ENCODE measurements at regions not wholly inside any gene's neighbourhood (a gene's known extent, or its start where the extent isn't known, plus 50 kb on each side); places are given as distances from the start of the nearest gene placed in this dataset.

DNA sequence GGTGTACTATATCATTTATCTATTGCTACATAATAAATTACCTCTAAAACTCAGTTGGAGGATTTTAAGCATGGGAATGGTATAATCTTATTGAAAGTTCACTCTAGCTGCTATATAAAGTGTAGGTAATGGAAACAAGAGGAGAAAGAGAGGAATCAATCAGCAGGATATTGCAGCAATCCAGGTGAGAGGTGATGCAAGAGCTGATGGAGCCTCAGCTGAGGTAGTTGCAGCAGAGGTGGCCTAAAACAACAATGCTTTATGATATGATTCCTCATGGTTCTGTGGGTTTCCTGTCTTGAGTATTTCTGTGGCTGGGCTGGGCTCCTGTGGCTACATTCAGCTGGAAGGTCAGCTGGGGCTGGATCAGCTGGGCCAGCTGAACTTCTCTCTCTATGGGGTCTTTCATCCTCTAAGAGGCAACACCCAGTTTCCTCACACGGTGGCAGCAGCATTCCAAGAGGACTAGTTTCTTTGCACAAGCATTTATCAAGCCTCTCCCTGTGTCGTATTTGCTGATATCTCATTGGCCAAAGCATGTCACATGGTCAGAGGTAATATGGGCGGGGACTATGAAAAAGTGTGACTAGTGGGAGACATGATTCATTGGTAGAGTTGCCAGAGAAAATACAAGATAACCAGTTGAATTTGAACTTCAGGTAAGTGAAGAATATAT lies 135.4 kb upstream of the LARGE1 start:
- no peak for DNase-seq

DNA sequence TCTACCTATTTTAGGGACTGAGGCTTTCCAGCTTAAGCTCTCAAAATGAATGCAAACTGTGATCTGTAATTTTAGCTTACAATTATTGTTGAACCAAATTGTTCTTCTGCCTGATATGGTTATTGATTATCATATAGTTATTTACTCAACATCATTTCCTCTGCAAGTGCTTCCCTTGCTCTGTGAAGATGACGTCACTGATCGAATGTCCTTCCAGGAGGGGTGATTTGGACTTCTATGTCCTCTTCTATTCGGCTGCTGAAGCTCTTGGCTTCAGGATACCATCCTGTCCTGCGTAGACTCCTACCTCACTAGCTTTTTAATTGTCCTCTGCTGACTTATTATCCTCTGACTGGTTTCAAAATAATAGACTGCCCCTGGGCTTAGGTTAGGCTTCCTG lies 137.4 kb upstream of the LARGE1 start:
- no peak for DNase-seq

DNA sequence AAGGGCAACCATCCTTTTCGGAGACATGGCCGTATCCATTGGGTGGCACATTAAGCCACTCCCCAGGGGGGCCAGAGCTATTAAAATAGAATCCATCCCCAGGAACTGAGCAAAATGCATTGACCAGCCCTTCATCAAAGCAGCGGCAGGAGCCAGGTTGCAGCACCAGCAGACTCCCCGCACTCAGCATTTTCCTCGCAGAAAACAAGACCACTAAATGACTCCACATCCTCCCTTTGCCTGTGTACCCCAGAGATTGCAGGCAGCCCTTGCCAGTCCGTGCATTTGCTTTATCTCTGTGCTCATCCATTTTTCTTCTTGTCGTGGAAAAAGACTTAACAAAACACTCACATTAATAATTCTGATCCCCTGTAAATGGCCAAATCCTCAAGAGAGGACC lies 144.4 kb upstream of the LARGE1 start:
- DNase-seq = no peak

DNA sequence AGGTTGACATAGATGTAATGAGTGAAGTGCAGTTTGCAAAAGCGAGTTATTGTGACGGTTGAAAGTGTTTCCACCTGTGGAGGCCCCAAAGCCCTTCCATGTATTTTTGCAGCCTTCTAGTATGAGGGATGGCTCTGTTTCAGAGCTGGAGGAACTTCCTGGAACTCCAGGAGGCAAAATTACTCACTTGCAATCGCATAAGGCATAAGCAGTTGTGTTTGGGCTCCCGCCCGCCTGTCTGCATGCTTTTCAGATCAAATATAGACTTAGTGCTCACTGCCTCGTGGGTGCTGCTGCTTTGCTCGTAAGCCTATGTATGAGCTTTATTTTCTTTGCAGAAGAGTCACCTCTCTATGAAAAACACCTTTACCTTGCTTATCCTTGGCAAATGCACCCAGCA lies 146.8 kb upstream of the LARGE1 start:
- DNase-seq = no peak

DNA sequence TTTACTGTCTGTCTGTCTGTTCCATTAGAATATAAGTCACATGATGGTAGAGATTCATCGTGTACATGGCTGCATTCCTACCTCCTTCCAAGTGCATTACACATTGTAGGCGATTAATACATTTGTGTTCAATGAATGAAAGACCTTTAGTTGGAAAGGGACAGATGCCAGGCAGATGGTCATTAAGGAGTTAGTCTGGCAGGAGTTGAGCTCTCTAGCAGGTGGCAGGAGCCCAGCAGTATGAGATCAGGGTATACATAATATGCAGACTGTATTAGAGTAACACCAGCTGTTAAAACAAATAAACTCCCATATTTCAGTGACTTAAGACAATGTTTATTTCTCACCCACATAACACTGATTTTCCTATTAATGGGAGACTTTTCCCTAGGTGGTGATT lies 147.7 kb upstream of the LARGE1 start:
- DNase-seq = no peak

DNA sequence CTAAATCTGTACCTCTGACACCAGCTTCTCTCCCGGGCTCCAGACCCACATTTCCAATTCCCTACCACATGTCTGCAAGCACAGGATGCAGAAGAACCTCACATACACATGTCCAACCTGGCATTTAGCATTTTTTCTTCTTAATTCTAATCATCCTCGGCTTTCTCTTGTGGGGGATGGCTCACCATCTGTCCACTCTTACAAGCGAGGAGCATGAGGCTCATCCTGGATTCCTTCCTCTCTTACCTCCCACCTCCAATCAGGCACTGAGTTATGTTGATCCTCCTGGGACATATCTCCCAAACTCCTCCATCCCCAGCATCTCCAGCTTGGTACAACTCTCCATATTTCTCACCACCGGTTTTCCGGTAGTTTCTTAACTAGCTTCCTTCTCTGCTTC lies 149.8 kb upstream of the LARGE1 start:
- DNase-seq = no peak

DNA sequence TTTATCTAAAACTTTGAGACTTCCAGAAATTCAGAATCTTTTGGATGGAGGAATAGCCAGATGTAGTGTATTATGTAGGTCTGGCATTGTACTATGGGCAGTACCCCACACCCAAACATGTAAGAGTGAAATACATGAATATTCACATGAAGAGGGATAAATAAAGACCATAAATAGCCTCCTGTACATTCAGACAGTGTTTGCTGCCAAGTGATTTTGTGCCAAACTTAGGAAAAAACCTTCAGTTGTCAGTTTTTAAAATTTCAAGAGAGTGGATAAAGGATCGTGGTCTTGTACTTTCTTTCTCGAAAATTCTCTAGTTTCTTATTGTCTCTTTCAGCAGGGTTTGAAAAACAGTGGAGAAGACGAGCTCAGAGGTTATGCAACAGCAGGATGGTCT lies 150.3 kb upstream of the LARGE1 start:
- no peak for DNase-seq

DNA sequence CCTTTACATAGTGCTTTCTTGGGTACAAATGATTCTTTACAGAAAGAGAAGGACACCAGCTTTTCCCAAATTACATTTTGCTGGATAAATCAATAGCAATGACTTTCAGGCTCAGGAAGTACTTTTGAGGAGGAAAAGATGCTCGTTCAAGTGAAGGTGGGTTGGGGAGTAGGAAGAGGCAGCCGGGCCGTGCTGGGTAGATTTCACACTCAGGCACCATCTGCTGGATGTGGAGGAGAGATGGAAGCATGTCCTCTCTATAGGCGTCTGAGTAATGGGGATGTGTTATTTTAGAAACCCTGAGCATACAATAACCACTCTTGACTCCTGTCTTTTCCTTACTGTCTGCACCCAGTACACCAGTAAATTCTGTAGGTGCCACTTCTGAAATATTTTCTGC lies 152.3 kb upstream of the LARGE1 start:
- no peak for DNase-seq

DNA sequence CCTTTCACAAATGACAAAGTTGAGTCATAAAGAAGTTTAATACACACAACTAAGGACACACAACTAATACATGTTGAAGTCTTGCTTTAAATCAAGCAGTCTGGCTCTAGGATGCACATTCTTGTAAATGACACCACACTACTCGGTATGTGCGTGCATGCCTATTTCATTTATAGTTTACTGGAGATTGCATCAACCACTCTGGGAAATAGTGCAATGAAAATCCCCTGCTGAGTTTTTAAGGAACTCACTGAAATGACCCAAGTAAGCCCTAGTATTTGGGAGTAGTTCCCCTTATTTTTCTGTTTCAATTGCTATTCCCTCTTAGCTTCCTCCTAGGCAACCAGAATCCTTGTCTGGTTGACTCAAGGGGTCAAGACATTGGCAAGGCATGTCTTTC lies 160.2 kb upstream of the LARGE1 start:
- DNase-seq = no peak

DNA sequence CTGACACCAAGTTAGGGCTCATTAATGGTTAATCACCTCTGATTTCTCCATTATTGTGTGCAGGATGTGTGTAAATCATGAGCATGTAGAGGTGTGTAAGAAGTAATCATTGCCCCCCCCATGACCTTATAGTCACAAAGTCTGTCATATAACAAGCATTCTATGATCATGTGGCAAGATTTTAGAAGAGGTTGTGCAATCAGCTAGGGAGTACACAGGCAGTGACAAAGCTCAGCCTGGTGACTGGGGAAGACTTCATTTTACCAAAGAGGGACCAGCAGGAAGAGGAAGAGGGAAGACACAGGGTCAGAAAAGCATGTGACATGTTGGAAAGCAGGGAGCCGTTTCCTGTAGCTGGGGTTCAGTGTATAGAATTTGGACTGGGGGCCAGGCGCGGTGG lies 176.5 kb upstream of the LARGE1 start:
- no peak for DNase-seq

DNA sequence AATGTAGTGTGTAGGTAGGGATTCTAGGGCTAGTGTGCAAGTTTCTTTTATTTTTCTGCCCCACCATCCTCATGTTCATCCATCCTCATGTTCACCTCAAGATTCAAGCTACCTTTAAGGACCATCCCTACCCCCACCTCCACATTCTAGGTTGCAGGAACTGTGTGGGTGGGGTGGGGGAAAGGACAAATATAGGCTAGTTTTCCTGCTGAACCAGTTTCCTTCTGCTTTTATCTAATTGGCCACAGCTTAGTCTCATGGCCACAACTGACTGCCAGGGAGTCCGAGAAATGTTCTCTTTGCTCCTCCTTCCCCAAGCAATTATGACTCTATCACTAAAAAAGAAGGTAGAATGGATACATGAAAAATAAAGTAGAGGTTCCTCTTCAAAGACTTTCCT lies 179.0 kb upstream of the LARGE1 start:
- DNase-seq = no peak

DNA sequence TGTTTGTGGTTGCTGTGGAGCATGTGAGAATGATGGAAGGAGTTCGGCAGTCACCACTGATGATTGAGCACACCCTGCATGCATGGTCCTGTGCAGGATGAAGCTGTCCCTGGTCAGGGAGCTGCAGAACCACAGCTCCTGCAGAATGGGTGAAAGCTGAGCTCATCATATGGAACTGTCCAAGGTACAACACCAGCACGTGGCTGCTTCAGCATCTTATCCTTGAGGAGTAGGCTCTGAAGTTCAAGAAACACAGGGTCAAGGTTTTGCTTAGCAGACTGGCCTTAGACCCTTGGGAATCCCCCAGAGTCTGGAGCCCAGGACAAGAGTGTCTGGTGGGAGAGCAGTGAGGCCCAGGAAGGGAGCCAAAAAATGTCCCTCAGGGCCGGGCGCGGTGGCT lies 182.4 kb upstream of the LARGE1 start:
- no peak for DNase-seq

DNA sequence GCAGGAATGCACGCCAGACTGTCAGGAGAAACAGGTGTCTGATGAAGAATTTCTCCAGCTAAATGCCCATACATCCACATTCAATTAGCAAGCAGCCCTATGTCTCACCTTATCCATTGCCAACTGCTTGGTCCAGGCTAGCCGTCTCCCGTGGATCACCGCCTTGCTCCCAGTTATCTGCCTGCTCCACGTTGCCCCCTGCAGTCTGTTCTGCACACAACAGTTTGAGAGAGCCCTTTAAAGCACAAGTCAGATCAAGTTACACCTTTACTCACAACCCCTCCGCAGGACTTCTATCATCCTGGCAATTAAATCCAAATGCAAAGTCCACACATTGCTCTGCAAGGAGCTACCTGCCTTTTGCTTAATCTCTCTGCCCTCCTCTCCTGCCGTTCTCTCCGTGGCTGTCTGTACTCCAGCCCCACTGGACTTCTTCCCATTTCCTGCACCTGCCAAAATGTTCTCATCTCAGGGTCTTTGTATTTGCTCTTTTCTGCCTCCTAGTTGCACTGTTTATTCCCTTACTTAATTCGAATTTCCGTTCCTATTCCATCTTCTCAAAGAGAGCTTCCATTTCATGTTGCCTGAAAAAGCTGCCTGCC lies 185.3 kb upstream of the LARGE1 start:
- peak in 1 of 2 donors; percentile 3 for DNase-seq

DNA sequence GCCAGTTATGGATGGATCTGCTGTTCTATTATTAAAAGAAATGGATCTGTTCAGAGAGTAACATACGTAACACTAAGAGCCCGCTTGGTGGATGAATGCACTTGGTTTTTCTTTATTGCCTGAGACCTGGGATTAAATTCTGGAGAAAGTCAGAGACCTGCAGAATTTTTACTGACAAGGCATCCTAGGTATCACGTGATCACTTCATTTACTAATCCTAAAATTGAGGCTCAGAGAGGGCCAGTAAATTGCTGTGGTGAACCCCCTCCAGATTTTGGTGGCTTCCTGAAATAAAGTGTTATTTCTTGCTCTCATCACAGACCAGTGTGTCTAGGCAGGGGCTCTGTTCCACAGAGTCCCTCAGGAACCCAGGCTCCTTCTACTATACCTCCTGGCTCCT lies 187.9 kb upstream of the LARGE1 start:
- DNase-seq = no peak

DNA sequence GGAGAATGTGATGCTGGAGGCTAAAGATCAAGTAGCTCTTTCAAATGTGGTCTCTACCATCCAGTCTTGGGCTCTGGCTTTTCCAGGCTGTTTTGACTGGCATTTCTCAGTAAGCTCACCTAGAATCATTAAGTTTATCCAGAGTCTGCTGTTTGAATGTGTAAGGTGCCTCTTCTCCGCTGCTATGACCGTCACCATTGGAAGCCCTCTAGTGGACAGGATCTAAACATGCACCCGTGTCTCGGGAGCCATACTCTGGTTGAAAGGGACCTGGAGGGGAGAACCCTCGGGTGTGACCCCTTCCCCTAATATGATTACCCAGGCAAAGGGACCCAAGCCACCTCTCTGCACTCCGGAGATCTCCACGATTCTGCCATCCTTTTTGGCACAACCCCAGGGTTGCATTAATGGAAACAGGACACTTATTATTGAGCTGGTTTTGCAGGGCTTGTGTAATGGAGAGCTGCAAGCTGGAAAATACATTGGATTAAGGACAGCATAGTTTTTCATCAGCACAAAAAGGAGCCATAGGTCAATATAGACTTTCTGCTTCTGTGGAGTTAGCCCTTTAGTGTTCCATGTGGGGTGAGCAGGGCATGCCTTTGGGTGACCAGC lies 191.0 kb upstream of the LARGE1 start:
- DNase-seq = peak in 1 of 2 donors; percentile 14

DNA sequence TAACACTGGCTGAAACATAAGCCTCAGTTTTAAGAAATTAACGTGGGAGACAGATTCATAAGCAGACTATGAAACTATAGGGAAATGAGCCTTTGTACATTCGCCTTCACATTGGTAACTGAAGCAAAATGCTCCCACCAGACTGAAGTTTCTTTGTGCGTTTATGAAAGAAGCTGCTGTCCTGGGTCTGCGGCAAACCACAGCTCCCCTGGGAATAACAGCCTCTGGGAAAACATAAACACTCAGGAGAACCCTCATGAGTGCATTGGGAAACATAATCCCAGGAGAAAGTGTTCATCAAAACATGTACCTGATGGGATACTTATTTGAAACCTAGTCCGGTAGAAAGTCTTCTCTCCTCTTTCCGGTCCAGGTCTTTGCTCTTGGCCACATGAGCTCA lies 193.1 kb upstream of the LARGE1 start:
- no peak for DNase-seq

DNA sequence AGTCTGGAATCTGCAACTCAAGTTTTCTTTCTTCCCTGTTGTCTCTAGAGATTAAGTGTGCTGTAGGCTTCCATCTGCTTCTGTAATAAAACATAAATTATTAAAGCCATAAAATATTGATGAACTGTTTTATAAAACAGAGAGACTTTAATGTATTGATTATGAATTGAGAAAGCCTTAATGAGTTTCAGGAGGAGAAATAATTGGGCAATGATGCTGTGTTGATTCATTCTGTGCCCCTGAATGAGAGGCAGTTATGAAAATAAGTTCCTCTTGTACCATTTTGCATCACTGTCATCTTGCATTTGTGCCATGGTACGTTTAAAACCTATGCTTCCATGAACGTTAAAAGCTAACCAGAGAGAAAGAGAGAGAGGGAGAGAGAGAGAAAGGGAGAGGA lies 194.1 kb upstream of the LARGE1 start:
- DNase-seq = no peak

DNA sequence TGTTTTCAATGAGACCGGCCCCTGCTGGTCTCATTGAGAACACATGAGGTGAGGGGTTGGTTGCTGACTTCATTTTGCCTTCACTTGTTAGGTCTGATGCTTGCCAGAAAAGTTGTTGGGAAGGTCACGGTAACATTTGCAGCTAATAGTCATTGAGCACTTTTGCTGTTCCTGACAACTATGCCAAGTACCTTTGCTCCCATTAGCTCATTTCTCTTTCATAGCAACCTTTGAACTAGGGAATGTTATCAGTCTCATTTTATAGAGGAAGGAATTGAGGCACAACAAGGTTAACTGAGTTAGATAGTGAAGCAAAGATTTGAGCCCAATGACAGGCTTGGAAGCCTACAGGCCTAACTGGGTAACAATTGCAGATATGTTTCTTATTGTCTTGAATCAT lies 195.4 kb upstream of the LARGE1 start:
- no peak for DNase-seq

DNA sequence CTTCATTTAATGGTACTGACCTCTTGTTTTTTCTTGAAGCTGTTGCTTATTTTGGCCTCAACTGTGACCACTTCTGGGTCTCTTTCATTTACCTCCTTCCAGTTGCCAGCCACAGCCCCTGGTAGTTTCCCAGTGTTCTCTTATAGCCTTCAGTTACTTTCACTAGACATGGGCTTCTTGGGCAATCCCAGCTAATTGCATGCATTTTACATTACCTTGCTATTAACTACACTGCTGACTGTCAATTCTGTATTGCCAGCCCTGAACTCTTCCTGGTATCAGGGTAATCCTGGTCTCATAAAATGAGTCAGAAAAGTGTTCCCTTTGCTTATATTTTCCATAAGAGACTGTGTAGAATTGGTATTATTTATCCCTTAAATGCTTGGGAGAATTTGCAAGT lies 195.8 kb upstream of the LARGE1 start:
- DNase-seq = no peak

DNA sequence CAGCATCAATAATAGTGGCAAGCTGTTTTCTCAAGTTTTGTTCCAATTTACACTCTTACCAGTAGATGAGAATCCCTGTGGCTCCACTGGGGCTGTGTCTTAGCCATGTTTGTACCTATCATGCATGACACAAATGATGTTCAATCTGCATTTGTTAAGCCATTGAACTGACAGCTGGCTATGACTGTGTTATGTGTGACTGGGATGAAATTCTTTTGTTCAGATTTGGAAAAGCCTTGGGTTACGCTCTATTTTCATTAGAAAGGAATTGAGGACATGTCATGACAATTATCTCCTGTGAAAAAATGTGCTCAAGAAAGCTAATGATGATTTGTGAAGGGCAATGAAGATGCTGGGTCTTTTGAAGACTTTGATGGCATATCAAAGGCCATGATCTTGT lies 201.8 kb upstream of the LARGE1 start:
- DNase-seq = no peak

DNA sequence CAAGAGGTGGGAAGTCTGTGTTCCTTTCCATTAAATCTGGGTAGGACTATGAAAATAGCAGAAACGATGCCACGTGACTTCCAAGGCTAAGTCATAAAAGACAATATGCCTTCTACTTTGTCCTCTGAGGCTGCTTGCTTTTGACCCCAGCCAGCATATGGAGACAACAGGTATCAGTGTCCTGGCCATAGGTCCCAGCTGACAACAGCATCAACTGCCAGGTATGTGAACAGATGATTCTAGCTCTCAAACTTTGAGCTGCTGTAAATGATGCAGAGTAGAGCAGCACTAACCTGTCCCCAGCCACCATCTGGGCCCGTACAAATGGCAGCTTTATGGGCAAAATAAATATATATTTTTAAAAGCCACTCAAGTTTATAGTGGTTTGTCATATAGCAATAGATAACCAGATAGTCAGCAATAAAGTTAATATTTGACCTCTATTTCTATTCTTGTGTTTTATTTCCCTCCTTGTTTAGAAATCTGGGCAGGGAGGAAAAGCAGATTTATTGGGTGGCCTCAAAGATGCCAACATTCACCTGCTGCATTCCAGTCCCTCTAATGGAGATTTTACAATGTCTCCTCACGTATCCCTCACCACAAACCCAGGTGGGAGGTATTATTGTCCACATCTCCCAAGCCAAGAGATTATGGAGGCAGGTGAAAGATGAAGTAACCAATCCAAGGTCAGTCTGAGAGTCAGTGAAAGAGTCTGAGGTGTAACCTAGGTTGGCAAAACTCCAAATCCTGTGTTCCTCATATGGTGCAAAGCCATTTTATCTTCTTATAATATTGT lies 209.6 kb upstream of the LARGE1 start:
- no peak for DNase-seq

DNA sequence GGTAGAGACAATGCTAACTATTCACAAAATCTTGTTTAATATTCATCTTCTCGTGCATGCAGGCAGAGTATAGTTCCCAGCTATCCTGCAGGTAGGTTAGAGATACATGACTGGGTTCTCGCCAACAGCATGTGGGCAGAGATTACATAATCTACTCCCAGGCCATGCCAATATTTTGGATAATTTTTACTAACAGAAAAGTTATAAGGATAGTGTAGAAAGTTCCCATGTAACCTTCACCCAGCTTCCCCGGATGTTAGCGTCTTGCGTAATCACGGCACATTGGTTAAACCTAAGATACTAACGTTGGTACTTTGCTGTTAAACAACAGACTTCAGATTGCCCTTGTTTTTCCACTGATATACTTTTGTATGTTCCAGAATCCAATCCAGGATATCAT lies 215.5 kb upstream of the LARGE1 start:
- no peak for DNase-seq

DNA sequence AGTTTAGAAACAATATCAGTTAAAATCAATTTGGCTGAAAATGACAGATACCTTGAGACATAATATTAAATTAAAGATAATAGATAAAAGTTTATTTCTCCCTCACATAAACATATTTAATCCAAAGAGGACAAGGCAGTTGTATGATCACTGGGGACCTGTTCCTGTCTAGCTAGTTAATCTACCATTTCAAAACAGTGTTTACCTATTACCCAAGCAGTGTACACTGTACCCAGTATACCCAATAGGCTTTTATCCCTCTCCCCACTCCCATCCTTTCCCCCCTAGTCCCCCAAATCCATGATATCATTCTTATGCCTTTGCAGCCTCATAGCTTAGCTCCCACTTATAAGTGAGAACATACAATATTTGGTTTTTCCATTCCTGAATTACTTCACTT lies 229.7 kb upstream of the LARGE1 start:
- DNase-seq = no peak

DNA sequence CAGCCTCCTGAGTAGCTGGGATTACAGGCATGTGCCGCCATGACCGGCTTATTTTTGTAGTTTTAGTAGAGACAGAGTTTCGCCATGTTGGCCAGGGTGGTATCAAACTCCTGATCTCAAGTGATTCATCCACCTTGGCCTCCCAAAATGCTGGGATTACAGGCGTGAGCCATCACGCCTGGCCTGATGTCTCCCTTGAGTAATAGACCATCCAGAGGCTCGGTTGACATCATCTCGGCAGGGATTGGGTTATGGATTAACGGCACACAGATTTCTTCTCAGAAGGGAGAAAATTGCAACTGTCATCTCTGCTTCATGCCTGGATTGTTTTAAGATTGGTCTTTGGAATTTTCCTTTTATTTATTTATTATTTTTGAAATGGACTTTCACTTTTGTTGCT lies 239.2 kb upstream of the LARGE1 start:
- no peak for DNase-seq
